GM13977 (cell line): ENCODE measurements at regions not wholly inside any gene's neighbourhood (a gene's known extent, or its start where the extent isn't known, plus 50 kb on each side); places are given as distances from the start of the nearest gene placed in this dataset.

Experiments
- DNase-seq: peaks from one replicate; pipeline ENCODE4 v3.0.0; 2012; ENCODE audit warnings: low spot score
- CTCF ChIP-seq: IDR thresholded peaks from 2 replicates; pipeline ENCODE4 v1.5.1; 2012; ENCODE audit warnings: mild to moderate bottlenecking, control low read depth; ENCODE audit not compliant: insufficient read depth; ENCODE audit errors: extremely low read depth, missing control alignments
- in situ Hi-C: fragments of 300-500 bp; cut with MboI; formaldehyde crosslinking; loops from one replicate; pipeline ENCODE4 v1.12.0; 2022; ENCODE audit warnings: low sequenced_read_pairs, low pct_unique_long_range_greater_than_20kb, mixed read lengths, inconsistent platforms; ENCODE audit not compliant: unreplicated experiment

GRCh38 chr1:195756109-195756508 lies 852.1 kb downstream of the KCNT2 start:
- no peak for TF ChIP-seq CTCF
- in situ Hi-C loops = no loop called here
- DNase-seq = no peak

- TF ChIP-seq CTCF = no peak
- no peak for DNase-seq
- in situ Hi-C loops = no loop called here
These were observed 853.4 kb downstream of the KCNT2 start for GRCh38 chr1:195754874-195755273.

- in situ Hi-C loops = no loop called here
- no peak for TF ChIP-seq CTCF
- DNase-seq = no peak
These were observed 853.9 kb downstream of the KCNT2 start for GRCh38 chr1:195754303-195754702.

GRCh38 chr1:195748969-195749368 lies 859.3 kb downstream of the KCNT2 start:
- in situ Hi-C loops = no loop called here
- no peak for DNase-seq
- no peak for TF ChIP-seq CTCF

- no peak for TF ChIP-seq CTCF
- DNase-seq = no peak
- in situ Hi-C loops = no loop called here
These were observed 862.8 kb downstream of the KCNT2 start for GRCh38 chr1:195745189-195746010.

GRCh38 chr1:195744256-195744655 lies 864.0 kb downstream of the KCNT2 start:
- in situ Hi-C loops = no loop called here
- no peak for DNase-seq
- TF ChIP-seq CTCF = no peak
